IPS-18a (cell line): ENCODE measurements at regions not wholly inside any gene's neighbourhood (a gene's known extent, or its start where the extent isn't known, plus 50 kb on each side); places are given as distances from the start of the nearest gene placed in this dataset.
"Not testable (repeated sequence)": the region's sequence is repeated elsewhere in the genome, so short reads cannot be mapped to it uniquely, and the experiment has no call there.

ENCODE experiments used
- H3K27ac ChIP-seq: one replicate; pipeline ENCODE4 v1.5.1; 2013; ENCODE audit warnings: low read length
- H3K27me3 ChIP-seq: one replicate; pipeline ENCODE4 v1.6.1; 2013; ENCODE audit warnings: mild to moderate bottlenecking, low read length; ENCODE audit not compliant: control insufficient read depth, insufficient read depth
- H3K36me3 ChIP-seq: one replicate; pipeline ENCODE4 v1.6.1; 2013; ENCODE audit warnings: low read depth, low read length; ENCODE audit not compliant: control insufficient read depth
- H3K4me1 ChIP-seq: one replicate; pipeline ENCODE4 v1.6.1; 2013; ENCODE audit warnings: low read depth, low read length; ENCODE audit not compliant: control insufficient read depth
- H3K4me3 ChIP-seq: one replicate; pipeline ENCODE4 v1.5.1; 2013; ENCODE audit warnings: low read length
- H3K9ac ChIP-seq: one replicate; pipeline ENCODE4 v1.6.1; 2013; ENCODE audit warnings: mild to moderate bottlenecking, low read length, moderate library complexity
- H3K9me3 ChIP-seq: one replicate; pipeline ENCODE4 v1.6.1; 2013; ENCODE audit warnings: low read depth, low read length; ENCODE audit not compliant: control insufficient read depth

DNA sequence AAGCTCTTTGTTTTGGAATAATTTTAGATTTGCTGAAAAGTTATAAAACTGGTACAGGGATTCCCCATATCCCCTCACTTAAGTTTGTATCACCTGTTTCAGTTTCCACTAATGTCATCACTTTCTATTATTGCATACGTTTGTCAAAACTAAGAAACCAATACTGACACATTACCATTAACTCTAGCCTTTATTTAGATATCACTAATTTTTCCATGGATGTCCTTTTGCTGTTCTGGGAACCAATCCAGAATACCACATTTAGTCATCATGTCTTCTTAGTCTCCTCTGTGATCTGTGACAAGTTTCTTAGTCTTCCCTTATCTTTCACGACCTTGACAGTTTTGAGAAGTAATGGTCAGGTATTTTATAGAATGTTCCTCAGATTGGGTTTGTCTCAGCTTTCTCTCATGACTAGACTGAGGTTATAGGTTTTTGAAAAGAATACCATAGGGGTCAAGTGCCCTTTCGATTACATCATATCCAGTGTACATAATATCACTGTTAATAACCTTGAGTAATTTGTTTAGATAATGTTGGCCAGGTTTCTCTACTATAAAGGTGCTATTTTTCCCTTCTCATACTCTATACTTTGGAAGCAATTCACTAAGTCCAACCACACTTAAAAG, 51.9 kb upstream of the NMUR2 start:
- Histone ChIP-seq H3K9ac (no peak overlapping the region), H3K36me3 (no peaks in the 10 kb centered on the region), H3K27me3 (no peaks in the 10 kb centered on the region), H3K9me3 (no peaks in the 10 kb centered on the region), H3K27ac (no peak overlapping the region), H3K4me3 (no peak overlapping the region), H3K4me1 (no peaks in the 10 kb centered on the region)

DNA sequence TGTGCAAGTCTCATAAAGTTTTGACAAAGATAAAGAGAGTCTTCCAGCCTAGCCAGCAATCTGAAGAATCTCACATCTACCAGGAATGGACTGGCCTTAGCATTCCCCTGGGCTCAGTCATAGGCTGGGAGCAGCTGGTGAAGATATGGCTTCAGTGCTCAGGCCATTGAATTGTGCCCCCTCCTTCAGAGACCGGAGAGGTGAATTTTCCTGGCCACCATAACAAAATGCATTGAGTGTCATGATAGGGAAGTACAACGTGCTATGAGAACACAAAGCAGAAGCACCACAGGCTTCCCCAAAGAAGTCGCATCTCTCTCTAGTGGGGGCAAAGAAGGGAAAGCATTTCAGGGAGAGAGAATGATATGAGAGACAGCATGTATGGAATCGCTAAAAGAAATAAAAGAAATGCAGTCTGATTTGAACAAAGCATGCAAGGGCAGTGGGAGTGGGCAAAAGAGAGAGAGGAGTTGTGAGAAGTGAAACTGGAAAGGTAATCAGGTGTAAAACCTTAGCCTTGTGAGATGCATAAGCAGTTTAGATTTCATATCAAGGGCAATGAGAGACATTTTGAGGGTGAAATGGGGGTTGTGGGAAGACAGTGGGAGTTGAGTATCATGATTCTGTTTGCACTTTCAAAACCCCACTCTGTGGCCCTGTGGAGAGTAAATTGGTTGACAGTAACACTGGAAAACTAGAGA, 57.1 kb upstream of the NMUR2 start:
- Histone ChIP-seq H3K36me3 (no peaks in the 10 kb centered on the region), H3K27ac (no peak overlapping the region), H3K4me1 (no peaks in the 10 kb centered on the region), H3K27me3 (no peaks in the 10 kb centered on the region), H3K9me3 (no peaks in the 10 kb centered on the region), H3K9ac (no peak overlapping the region), H3K4me3 (no peak overlapping the region)

DNA sequence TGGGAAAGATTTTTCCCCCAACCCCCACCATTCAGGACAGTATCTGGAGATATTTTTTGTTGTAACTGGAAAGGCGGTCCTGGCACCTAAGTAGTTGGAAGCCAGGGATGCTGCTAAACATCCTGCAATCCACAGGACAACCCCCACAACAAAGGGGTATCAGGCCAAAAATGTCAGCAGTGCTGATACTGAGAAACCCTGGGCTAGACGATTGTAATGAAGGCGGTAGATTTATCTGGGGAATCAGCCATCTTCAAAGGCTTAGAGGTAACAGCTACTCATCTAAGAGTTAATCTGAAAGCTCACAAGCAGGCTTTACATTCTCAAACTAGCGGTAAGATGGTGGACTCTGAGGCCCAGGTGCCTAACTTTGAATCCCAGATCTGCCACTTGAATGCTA, 59.0 kb upstream of the NMUR2 start:
- Histone ChIP-seq H3K9me3 (no peaks in the 10 kb centered on the region), H3K36me3 (no peaks in the 10 kb centered on the region), H3K9ac (no peak overlapping the region), H3K27ac (no peak overlapping the region), H3K4me1 (no peaks in the 10 kb centered on the region), H3K27me3 (no peaks in the 10 kb centered on the region), H3K4me3 (no peak overlapping the region)

DNA sequence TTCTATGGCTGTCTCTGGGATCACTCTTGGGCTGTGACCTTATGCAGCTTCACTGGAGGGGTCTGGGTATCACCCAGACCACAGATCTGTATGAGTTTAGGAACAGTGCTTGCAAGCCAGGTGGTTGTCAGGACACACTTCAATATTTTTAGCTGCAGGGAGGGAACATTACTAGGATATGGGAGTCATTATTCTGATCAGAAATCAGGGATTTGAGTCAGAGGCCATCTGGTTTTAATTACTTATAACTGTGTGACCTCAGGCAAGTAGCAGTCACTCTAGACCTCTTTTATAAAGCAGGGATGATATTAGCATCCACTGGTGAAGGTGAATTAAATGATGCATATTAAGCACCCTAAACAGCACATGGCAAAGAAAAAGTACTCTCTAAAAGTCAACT, 60.1 kb upstream of the NMUR2 start:
- no peaks in the 10 kb centered on the region for H3K9me3 ChIP-seq
- H3K27me3 ChIP-seq: no peaks in the 10 kb centered on the region
- no peaks in the 10 kb centered on the region for H3K36me3 ChIP-seq
- H3K9ac ChIP-seq: no peak overlapping the region
- no peaks in the 10 kb centered on the region for H3K4me1 ChIP-seq
- H3K27ac ChIP-seq: no peak overlapping the region
- no peak overlapping the region for H3K4me3 ChIP-seq

DNA sequence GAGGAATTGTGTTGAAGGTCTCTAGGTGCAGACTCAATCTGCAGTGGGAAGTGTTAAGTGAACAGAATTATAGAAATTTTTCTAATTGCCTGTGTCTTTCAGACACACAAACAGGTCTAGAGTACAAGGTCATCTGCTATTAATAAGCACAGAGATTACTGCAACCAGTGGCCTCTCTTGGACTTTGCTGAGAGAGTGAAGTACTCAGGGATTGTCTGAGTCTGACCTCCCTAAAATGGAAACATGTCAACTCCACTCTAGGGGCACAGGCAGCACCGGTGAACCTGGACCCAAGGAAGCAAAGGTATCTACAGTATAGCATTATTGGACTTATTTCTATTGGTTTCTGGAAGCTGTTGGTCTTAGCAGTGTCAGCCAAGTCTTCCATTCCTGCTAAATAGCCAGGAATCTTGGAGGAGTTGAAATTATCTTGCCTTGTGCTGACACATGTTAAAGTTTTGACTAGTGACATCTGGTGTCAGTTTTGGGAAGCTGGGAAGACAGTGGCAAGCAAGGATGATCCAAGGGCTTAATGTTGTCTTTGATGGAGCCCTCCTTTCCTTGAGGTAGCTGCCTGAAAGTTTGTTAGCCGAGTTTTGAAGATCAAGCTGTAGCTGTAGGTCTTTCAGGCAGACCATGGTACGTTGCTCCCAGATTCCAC, 61.1 kb upstream of the NMUR2 start:
- no peaks in the 10 kb centered on the region for H3K9me3 ChIP-seq
- no peaks in the 10 kb centered on the region for H3K36me3 ChIP-seq
- H3K27me3 ChIP-seq: no peaks in the 10 kb centered on the region
- H3K4me3 ChIP-seq: no peak overlapping the region
- no peak overlapping the region for H3K27ac ChIP-seq
- no peak overlapping the region for H3K9ac ChIP-seq
- no peaks in the 10 kb centered on the region for H3K4me1 ChIP-seq

DNA sequence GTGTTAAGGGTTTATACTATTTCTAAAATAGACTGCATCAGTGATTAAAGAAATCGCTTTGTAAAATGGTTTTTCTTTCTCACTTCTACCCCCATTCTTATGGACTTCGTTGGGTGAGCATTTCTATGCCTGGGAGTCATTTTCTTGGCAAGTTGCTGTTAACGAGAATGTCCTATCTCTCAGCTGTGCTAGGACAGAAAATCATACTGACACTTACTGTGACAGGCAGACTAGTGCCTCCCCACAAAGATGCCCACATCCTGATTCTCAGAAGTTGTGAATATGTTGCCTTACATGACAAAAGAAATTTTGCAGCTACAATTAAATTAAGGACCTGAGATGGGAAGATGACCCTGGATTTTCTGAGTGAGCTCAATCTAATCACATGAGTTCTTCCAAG, 65.1 kb upstream of the NMUR2 start:
- Histone ChIP-seq H3K36me3 (no peaks in the 10 kb centered on the region), H3K9me3 (no peaks in the 10 kb centered on the region), H3K27me3 (no peaks in the 10 kb centered on the region), H3K9ac (no peak overlapping the region), H3K27ac (no peak overlapping the region), H3K4me1 (no peaks in the 10 kb centered on the region), H3K4me3 (no peak overlapping the region)

DNA sequence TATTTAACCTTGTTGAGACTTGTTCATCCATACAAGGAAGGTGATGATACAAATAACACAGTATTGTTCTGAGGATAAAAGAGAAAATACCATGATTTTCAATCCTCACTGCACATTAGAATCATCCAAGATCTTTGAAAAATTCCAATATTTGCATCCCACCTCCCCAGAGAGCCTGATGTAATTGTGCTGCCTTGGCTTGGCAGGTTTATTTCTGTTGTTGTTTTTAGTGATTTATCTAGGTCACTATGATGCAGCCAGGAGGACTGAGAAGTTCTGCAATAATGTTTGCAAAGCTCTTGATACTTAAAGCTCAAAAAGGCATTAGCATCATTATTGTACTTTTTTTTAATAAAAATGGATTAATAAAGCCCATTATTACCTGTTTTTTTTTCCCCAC, 67.0 kb upstream of the NMUR2 start:
- Histone ChIP-seq H3K9me3 (no peaks in the 10 kb centered on the region), H3K9ac (no peak overlapping the region), H3K36me3 (no peaks in the 10 kb centered on the region), H3K27ac (no peak overlapping the region), H3K27me3 (no peaks in the 10 kb centered on the region), H3K4me1 (no peaks in the 10 kb centered on the region), H3K4me3 (no peak overlapping the region)

DNA sequence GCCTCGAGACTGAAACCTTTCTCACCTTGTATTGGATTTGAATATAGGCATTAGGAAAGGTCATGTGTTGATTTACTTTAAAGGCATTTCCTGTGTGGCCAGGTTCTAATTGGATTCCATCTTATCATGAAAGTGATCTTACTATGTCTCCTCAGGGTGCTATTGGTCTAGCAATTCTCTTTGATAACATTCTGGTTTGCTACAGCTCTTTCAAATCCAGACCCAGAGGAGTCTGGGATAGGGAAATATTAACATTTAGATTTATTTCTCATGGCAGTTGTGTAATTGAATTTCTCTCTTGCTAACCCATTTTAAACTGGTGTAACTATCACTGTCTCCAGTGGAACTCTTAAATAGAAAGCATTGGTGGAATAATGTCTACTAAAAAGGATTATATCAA, 69.9 kb upstream of the NMUR2 start:
- Histone ChIP-seq H3K9ac (no peak overlapping the region), H3K27me3 (no peaks in the 10 kb centered on the region), H3K4me1 (no peaks in the 10 kb centered on the region), H3K27ac (no peak overlapping the region), H3K36me3 (no peaks in the 10 kb centered on the region), H3K4me3 (no peak overlapping the region), H3K9me3 (no peaks in the 10 kb centered on the region)

DNA sequence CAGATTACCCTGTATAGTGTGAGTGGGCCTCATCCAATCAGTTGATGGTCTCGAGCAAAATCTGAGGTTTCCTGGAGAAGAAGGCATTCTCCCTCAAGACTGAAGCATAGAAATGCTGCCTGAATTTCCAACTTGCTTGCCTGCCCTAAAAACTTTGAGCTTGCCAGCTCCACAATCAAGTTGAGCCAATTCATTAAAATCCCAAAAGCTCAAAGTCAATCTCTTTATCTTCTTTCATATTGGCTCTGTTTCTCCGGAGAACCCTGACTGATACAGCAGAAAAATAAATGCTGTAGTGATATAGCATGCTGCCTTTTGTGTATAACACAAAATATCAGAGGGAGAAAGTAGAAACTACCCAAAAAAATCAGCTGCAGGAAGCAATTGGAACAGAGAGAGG, 72.5 kb upstream of the NMUR2 start:
- H3K4me1 ChIP-seq: no peaks in the 10 kb centered on the region
- H3K9ac ChIP-seq: no peak overlapping the region
- H3K4me3 ChIP-seq: no peak overlapping the region
- H3K27me3 ChIP-seq: no peaks in the 10 kb centered on the region
- no peaks in the 10 kb centered on the region for H3K36me3 ChIP-seq
- no peak overlapping the region for H3K27ac ChIP-seq
- H3K9me3 ChIP-seq: no peaks in the 10 kb centered on the region

DNA sequence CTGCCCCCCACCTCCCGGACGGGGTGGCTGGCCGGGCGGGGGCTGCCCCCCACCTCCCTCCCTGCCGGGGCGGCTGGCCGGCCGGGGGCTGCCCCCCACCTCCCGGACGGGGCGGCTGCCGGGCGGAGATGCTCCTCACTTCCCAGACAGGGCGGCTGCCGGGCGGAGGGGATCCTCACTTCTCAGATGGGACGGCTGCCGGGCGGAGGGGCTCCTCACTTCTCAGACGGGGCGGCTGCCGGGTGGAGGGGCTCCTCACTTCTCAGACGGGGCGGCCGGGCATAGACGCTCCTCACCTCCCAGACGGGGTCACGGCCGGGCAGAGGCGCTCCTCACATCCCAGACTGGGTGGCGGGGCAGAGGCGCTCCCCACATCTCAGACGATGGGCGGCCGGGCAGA, 74.8 kb upstream of the NMUR2 start:
- not testable (repeated sequence) for H3K9me3 ChIP-seq, H3K4me1 ChIP-seq, H3K9ac ChIP-seq

DNA sequence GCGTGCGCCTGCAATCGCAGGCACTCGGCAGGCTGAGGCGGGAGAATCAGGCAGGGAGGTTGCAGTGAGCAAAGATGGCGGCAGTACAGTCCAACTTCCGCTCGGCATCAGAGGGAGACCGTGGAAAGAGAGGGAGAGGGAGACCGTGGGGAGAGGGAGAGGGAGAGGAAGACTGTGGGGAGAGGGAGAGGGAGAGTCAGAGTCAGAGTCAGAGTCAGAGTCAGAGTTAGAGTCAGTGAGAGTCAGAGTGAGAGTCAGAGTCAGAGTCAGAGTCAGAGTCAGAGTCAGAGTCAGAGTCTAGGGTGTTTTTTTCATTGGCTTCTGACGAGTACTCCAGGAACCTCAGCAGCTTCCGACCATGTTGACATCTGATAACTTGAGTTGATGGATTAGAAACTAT, 75.6 kb upstream of the NMUR2 start:
- H3K4me3 ChIP-seq, H3K4me1 ChIP-seq, H3K9ac ChIP-seq, H3K27ac ChIP-seq, H3K9me3 ChIP-seq, H3K36me3 ChIP-seq, H3K27me3 ChIP-seq: not testable (repeated sequence)

More for the DNA sequence above, 74.8 kb upstream of the NMUR2 start:
- not testable (repeated sequence) for H3K4me3 ChIP-seq, H3K27ac ChIP-seq, H3K27me3 ChIP-seq, H3K36me3 ChIP-seq

DNA sequence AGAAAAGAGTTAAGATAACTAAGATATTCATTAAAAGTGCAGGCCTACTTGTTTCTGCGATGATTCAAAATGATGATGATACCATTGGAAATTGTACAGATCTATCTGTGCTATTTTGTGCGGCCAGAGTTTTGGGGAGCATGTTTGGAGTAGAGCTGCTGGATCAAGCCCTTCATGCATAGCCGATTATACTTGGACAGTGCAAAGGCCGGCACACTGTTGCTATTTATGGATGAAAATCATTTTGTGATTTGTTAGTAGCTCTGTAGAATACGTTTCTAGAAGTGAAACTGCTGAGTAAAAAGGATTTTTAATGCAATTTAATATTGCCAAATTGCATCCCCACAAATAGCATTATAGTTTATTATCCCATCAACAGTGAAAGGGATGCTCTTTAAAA, 82.1 kb upstream of the NMUR2 start:
- Histone ChIP-seq H3K27me3 (no peaks in the 10 kb centered on the region), H3K27ac (no peak overlapping the region), H3K4me1 (no peaks in the 10 kb centered on the region), H3K9me3 (no peaks in the 10 kb centered on the region), H3K9ac (no peak overlapping the region), H3K36me3 (no peaks in the 10 kb centered on the region), H3K4me3 (no peak overlapping the region)
